Prostate gland (tissue), 2 donors: ENCODE measurements at regions not wholly inside any gene's neighbourhood (a gene's known extent, or its start where the extent isn't known, plus 50 kb on each side); places are given as distances from the start of the nearest gene placed in this dataset.

ENCODE experiments used
- DNase-seq: peaks from one replicate; pipeline ENCODE4 v3.0.0-alpha.2; 2019; ENCODE audit warnings: low spot score
- H3K27ac ChIP-seq, 2 donors: fragments of 200-600 bp; sonication (generic); 2 replicates each; pipeline ENCODE4 v1.5.1; 2017 to 2019
- H3K27me3 ChIP-seq: fragments of 200-600 bp; sonication (generic); replicated peaks from 2 replicates; pipeline ENCODE4 v1.5.1; 2019; ENCODE audit not compliant: insufficient read depth
- H3K36me3 ChIP-seq, 2 donors: fragments of 200-600 bp; sonication (generic); 1 replicate in 1 of 2; 2 replicates in 1 of 2; pipeline versions ENCODE4 v1.5.1 to v1.8.1; 2017 to 2019
- H3K4me1 ChIP-seq: fragments of 200-600 bp; sonication (generic); replicated peaks from 2 replicates; pipeline ENCODE4 v1.5.1; 2019
- H3K4me3 ChIP-seq, 2 donors: fragments of 200-600 bp; sonication (generic); 2 replicates each; pipeline ENCODE4 v1.5.1; 2017 to 2019
- H3K9me3 ChIP-seq: fragments of 200-600 bp; sonication (generic); 2 replicates; pipeline ENCODE4 v1.5.1; 2017
- CTCF ChIP-seq, 4 experiments: fragments of 200-600 bp in 2 of 4; fragments of 450-650 bp in 2 of 4; sonication (generic) in 2 of 4; IDR thresholded peaks; 1 replicate in 3 of 4; 2 replicates in 1 of 4; pipeline ENCODE4 v1.5.1; 2016 to 2019; ENCODE audit warnings: antibody characterized with exemption in 4 of 4, mild to moderate bottlenecking in 2 of 4, moderate library complexity in 2 of 4
- POLR2A ChIP-seq: fragments of 450-650 bp; IDR thresholded peaks from one replicate; pipeline ENCODE4 v1.6.1; 2016; ENCODE audit warnings: antibody characterized with exemption, mild to moderate bottlenecking
- POLR2AphosphoS5 ChIP-seq: sonication (generic); formaldehyde crosslinking; IDR thresholded peaks from one replicate; pipeline ENCODE4 v1.6.1; 2017; ENCODE audit warnings: antibody characterized with exemption
- WGBS: methylation state at CpG from one replicate; pipeline ENCODE4 v1.1.5; 2018; 5-methylcytosine and 5-hydroxymethylcytosine counted together
- intact Hi-C: fragments of 100-400 bp; cut with DNase I; formaldehyde crosslinking; loops from one replicate; pipeline ENCODE4 v1.14.2; 2022

- Histone ChIP-seq H3K4me3 (no peak overlapping the region), H3K36me3 (no peaks in the 10 kb centered on the region), H3K9me3 (no peaks in the 10 kb centered on the region), H3K27me3 (no peaks in the 10 kb centered on the region), H3K4me1 (no peaks in the 10 kb centered on the region), H3K27ac (no peak overlapping the region)
- WGBS, result 92% methylated on average over 2 of the region's 2 CpGs
- no peak for DNase-seq
- intact Hi-C loops, result no loop called here
- TF ChIP-seq POLR2A (no peak), POLR2AphosphoS5 (no peak), CTCF (IDR thresholded peaks at IDR 0.05) (no peak)
These were observed 352.4 kb upstream of the ACVR2A start for GRCh38 chr2:147492471-147492870.

GRCh38 chr2:147491506-147491905 is 353.3 kb upstream of the ACVR2A start:
- no peaks in the 10 kb centered on the region for H3K27me3 ChIP-seq
- H3K27ac ChIP-seq, result no peak overlapping the region
- intact Hi-C loops, result no loop called here
- H3K4me3 ChIP-seq, result no peak overlapping the region
- TF ChIP-seq CTCF (IDR thresholded peaks at IDR 0.05) (no peak), POLR2A (no peak), POLR2AphosphoS5 (no peak)
- no peaks in the 10 kb centered on the region for H3K4me1 ChIP-seq
- no peak for DNase-seq
- no peaks in the 10 kb centered on the region for H3K36me3 ChIP-seq
- no peaks in the 10 kb centered on the region for H3K9me3 ChIP-seq
- WGBS, result 94% methylated on average over 2 of the region's 2 CpGs

- no peaks in the 10 kb centered on the region for H3K27me3 ChIP-seq
- H3K9me3 ChIP-seq, result no peaks in the 10 kb centered on the region
- 64% methylated on average over 5 of the region's 5 CpGs for WGBS
- no peak overlapping the region for H3K27ac ChIP-seq
- intact Hi-C loops, result no loop called here
- H3K4me1 ChIP-seq, result no peaks in the 10 kb centered on the region
- DNase-seq, result no peak
- no peak overlapping the region for H3K4me3 ChIP-seq
- TF ChIP-seq POLR2AphosphoS5, result no peak
- TF ChIP-seq CTCF (IDR thresholded peaks at IDR 0.05), result no peak
- no peak for TF ChIP-seq POLR2A
- H3K36me3 ChIP-seq, result no peaks in the 10 kb centered on the region
These were observed 354.2 kb upstream of the ACVR2A start for GRCh38 chr2:147490401-147491261.

- TF ChIP-seq POLR2A (no peak), CTCF (IDR thresholded peaks at IDR 0.05) (no peak), POLR2AphosphoS5 (no peak)
These were observed 356.4 kb upstream of the ACVR2A start for GRCh38 chr2:147488472-147488871.

GRCh38 chr2:147487978-147488289 is 356.9 kb upstream of the ACVR2A start:
- Histone ChIP-seq H3K36me3 (no peaks in the 10 kb centered on the region), H3K9me3 (no peaks in the 10 kb centered on the region), H3K4me1 (no peaks in the 10 kb centered on the region), H3K27ac (no peak overlapping the region), H3K4me3 (no peak overlapping the region), H3K27me3 (no peaks in the 10 kb centered on the region)
- intact Hi-C loops, result no loop called here
- TF ChIP-seq POLR2A, result no peak
- peak; percentile 71 for TF ChIP-seq POLR2AphosphoS5
- WGBS, result 39% methylated on average over 2 of the region's 2 CpGs
- DNase-seq, result peak; percentile 15

More at GRCh38 chr2:147488472-147488871, 356.4 kb upstream of the ACVR2A start:
- no peak overlapping the region for H3K27ac ChIP-seq
- no peaks in the 10 kb centered on the region for H3K9me3 ChIP-seq
- H3K36me3 ChIP-seq, result no peaks in the 10 kb centered on the region
- no peaks in the 10 kb centered on the region for H3K27me3 ChIP-seq
- H3K4me3 ChIP-seq, result no peak overlapping the region
- H3K4me1 ChIP-seq, result no peaks in the 10 kb centered on the region
- no peak for DNase-seq
- 100% methylated on average over 3 of the region's 3 CpGs for WGBS
- intact Hi-C loops, result no loop called here
